A549 (cell line): ENCODE measurements at regions not wholly inside any gene's neighbourhood (a gene's known extent, or its start where the extent isn't known, plus 50 kb on each side); places are given as distances from the start of the nearest gene placed in this dataset.
A peak's percentile ranks its signal among the peaks of the same experiment; 100 is the strongest.

ENCODE experiments used
- CTCF ChIP-seq: fragments of >200 bp; sonication (Bioruptor Twin); formaldehyde crosslinking; IDR thresholded peaks from 3 replicates; pipeline ENCODE4 v1.5.1; 2016
- EHMT2 ChIP-seq: fragments of 200-600 bp; sonication (generic); IDR thresholded peaks from 2 replicates; pipeline ENCODE4 v1.6.1; 2016; ENCODE audit warnings: antibody characterized with exemption, low read depth, mild to moderate bottlenecking, moderate library complexity
- JUNB ChIP-seq: fragments of >200 bp; sonication (Bioruptor Twin); formaldehyde crosslinking; IDR thresholded peaks from 2 replicates; pipeline ENCODE4 v1.6.1; 2016
- KDM1A ChIP-seq: fragments of 200-600 bp; sonication (generic); IDR thresholded peaks from 2 replicates; pipeline ENCODE4 v1.6.1; 2016; ENCODE audit warnings: low read depth, mild to moderate bottlenecking
- MAZ ChIP-seq: fragments of 150-350 bp; IDR thresholded peaks from 2 replicates; pipeline ENCODE4 v1.6.1; 2014; ENCODE audit warnings: antibody characterized with exemption, low read depth, low read length, borderline replicate concordance
- MYC ChIP-seq: IDR thresholded peaks from 2 replicates; pipeline ENCODE4 v1.6.1; 2012; ENCODE audit warnings: mild to moderate bottlenecking, inconsistent platforms, low read length, improper control_type of control experiment, borderline replicate concordance
- POLR2A ChIP-seq: IDR thresholded peaks from 2 replicates; pipeline ENCODE4 v1.6.1; 2012; ENCODE audit warnings: mild to moderate bottlenecking, low read length
- RAD21 ChIP-seq, 2 experiments: fragments of >200 bp in 1 of 2; sonication (Bioruptor Twin) in 1 of 2; formaldehyde crosslinking in 1 of 2; IDR thresholded peaks in 1 of 2; conservative IDR thresholded peaks in 1 of 2; 2 replicates in 1 of 2; 3 replicates in 1 of 2; pipeline ENCODE4 v1.6.1; 2012 to 2018; ENCODE audit warnings: inconsistent platforms in 1 of 2
- ZFP36 ChIP-seq: fragments of 450-650 bp; IDR thresholded peaks from 2 replicates; pipeline ENCODE4 v1.6.1; 2014; ENCODE audit warnings: borderline replicate concordance; ENCODE audit not compliant: partially characterized antibody
- TF ChIP-seq, protein P1 (sequence below): fragments of 200-600 bp; sonication (generic); IDR thresholded peaks from 2 replicates; pipeline ENCODE4 v1.6.1; 2016; ENCODE audit warnings: antibody characterized with exemption, mild to moderate bottlenecking, moderate library complexity
- TF ChIP-seq, protein P2 (sequence below): fragments of 150-350 bp; IDR thresholded peaks from 2 replicates; pipeline ENCODE4 v1.6.1; 2014; ENCODE audit warnings: low read depth, mild to moderate bottlenecking, low read length

GRCh38 chr9:73565833-73566465 is 414.3 kb downstream of the ANXA1 start:
- TF ChIP-seq CTCF: peak; percentile 43
- no peak for TF ChIP-seq MAZ
- TF ChIP-seq, protein P1, sequence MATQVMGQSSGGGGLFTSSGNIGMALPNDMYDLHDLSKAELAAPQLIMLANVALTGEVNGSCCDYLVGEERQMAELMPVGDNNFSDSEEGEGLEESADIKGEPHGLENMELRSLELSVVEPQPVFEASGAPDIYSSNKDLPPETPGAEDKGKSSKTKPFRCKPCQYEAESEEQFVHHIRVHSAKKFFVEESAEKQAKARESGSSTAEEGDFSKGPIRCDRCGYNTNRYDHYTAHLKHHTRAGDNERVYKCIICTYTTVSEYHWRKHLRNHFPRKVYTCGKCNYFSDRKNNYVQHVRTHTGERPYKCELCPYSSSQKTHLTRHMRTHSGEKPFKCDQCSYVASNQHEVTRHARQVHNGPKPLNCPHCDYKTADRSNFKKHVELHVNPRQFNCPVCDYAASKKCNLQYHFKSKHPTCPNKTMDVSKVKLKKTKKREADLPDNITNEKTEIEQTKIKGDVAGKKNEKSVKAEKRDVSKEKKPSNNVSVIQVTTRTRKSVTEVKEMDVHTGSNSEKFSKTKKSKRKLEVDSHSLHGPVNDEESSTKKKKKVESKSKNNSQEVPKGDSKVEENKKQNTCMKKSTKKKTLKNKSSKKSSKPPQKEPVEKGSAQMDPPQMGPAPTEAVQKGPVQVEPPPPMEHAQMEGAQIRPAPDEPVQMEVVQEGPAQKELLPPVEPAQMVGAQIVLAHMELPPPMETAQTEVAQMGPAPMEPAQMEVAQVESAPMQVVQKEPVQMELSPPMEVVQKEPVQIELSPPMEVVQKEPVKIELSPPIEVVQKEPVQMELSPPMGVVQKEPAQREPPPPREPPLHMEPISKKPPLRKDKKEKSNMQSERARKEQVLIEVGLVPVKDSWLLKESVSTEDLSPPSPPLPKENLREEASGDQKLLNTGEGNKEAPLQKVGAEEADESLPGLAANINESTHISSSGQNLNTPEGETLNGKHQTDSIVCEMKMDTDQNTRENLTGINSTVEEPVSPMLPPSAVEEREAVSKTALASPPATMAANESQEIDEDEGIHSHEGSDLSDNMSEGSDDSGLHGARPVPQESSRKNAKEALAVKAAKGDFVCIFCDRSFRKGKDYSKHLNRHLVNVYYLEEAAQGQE: no peak
- TF ChIP-seq RAD21 (conservative IDR thresholded peaks at IDR 0.05 in 1 of 2, IDR thresholded peaks at IDR 0.05 in 1 of 2): peak; percentile 49 to 62; a peak in 4 of 5 replicates
- TF ChIP-seq ZFP36: no peak
- TF ChIP-seq JUNB: no peak
- TF ChIP-seq POLR2A: no peak
- TF ChIP-seq EHMT2: no peak
- TF ChIP-seq, protein P2, sequence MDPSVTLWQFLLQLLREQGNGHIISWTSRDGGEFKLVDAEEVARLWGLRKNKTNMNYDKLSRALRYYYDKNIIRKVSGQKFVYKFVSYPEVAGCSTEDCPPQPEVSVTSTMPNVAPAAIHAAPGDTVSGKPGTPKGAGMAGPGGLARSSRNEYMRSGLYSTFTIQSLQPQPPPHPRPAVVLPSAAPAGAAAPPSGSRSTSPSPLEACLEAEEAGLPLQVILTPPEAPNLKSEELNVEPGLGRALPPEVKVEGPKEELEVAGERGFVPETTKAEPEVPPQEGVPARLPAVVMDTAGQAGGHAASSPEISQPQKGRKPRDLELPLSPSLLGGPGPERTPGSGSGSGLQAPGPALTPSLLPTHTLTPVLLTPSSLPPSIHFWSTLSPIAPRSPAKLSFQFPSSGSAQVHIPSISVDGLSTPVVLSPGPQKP: no peak
- no peak for TF ChIP-seq KDM1A
- no peak for TF ChIP-seq MYC
